Small intestine (tissue), 7 donors: ENCODE measurements at regions not wholly inside any gene's neighbourhood (a gene's known extent, or its start where the extent isn't known, plus 50 kb on each side); places are given as distances from the start of the nearest gene placed in this dataset.
"Not testable (repeated sequence)": the region's sequence is repeated elsewhere in the genome, so short reads cannot be mapped to it uniquely, and the experiment has no call there.

Experiments used
- DNase-seq, 2 donors: peaks; one replicate each; pipeline versions ENCODE4 v3.0.0 to v3.0.0-alpha.2; 2013
- FAIRE-seq: peaks from 2 replicates; lab custom pipeline; 2012; peaks lifted over from hg19 to GRCh38; lab: Jason Lieb, UNC
- H3K27ac ChIP-seq, 3 donors: one replicate each; pipeline ENCODE4 v1.5.1; 2013; ENCODE audit warnings: low read length in 2 of 3, mild to moderate bottlenecking in 2 of 3, control low read depth in 1 of 3, inconsistent platforms in 1 of 3, low read depth in 1 of 3, moderate library complexity in 1 of 3
- H3K27me3 ChIP-seq, 3 donors: one replicate each; pipeline ENCODE4 v1.6.1; 2013; ENCODE audit warnings: low read length in 3 of 3, inconsistent platforms in 1 of 3; ENCODE audit not compliant: control insufficient read depth in 3 of 3, insufficient read depth in 3 of 3
- H3K36me3 ChIP-seq, 3 donors: one replicate each; pipeline ENCODE4 v1.6.1; 2013; ENCODE audit warnings: low read length in 3 of 3, inconsistent platforms in 1 of 3, low read depth in 1 of 3, mild to moderate bottlenecking in 1 of 3, moderate library complexity in 1 of 3; ENCODE audit not compliant: control insufficient read depth in 3 of 3, insufficient read depth in 2 of 3
- H3K4me1 ChIP-seq, 3 donors: one replicate each; pipeline ENCODE4 v1.6.1; 2013; ENCODE audit warnings: low read length in 2 of 3, inconsistent platforms in 1 of 3, low read depth in 1 of 3, mild to moderate bottlenecking in 1 of 3, moderate library complexity in 1 of 3; ENCODE audit not compliant: control insufficient read depth in 3 of 3, insufficient read depth in 2 of 3
- H3K4me3 ChIP-seq, 3 donors: one replicate each; pipeline ENCODE4 v1.5.1; 2013; ENCODE audit warnings: low read length in 3 of 3, control low read depth in 1 of 3, inconsistent platforms in 1 of 3, low read depth in 1 of 3, mild to moderate bottlenecking in 1 of 3, moderate library complexity in 1 of 3
- H3K9me3 ChIP-seq, 2 donors: one replicate each; pipeline ENCODE4 v1.6.1; 2013; ENCODE audit warnings: low read depth in 1 of 2, low read length in 1 of 2; ENCODE audit not compliant: control insufficient read depth in 2 of 2, insufficient read depth in 1 of 2
- WGBS, 3 donors: extraction: QIAGEN DNeasy Blood & Tissue Kit; methylation state at CpG; one replicate each; pipeline ENCODE4 v1.1.7; 2013; 5-methylcytosine and 5-hydroxymethylcytosine counted together
- donor health status: healthy with polysubstance abuse.
- donor health status: control.
- donor health status: control.
- donor health status: Bipolar disorder and iron deficiency.
- donor health status: healthy.

DNA sequence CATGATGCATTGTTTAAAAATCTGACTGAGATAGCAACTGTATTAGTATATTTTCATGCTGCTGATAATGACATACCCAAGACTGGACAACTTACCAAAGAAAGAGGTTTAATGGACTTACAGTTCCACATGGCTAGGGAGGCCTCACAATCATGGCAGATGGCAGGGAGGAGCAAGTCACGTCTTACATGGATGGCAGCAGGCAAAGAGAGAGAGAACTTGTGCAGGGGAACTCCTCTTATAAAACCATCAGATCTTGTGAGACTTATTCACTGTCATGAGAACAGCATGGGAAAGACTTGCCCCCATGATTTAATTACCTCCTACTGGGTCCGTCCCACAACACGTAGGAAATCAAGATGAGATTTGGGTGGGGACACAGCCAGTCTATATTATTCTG lies 81.3 kb upstream of the CCDC179 start:
- H3K4me1 ChIP-seq, DNase-seq, FAIRE-seq, H3K4me3 ChIP-seq, H3K27me3 ChIP-seq, H3K27ac ChIP-seq, H3K36me3 ChIP-seq: not testable (repeated sequence)
- peaks cover 0 to 13% of the 10 kb centered on the region in 2 donors for H3K9me3 ChIP-seq
- WGBS, 3 donors, result 87 to 92% (median 91%) methylated on average over 3 of the region's 3 CpGs

DNA sequence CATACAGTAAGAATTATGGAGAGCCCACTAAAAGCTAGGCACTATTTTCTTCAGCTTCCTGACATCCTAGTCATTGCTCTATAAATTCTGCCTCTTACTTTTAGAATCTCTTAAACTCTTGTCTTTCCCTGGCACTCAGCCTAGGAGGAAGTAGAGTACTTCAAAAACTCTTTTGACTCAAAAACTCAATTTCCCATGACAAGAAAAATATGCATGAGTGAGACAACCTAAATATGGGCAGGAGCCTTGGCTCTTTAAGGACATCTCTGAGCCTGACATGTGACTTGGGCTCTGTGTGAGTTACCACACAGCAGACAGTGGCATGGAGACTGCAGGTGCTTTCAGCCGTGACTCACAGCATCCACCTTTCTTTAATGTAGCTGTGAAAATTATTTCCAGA lies 97.5 kb upstream of the CCDC179 start:
- WGBS, 3 donors, result 46 to 57% (median 50%) methylated on average over 1 of the region's 1 CpG

DNA sequence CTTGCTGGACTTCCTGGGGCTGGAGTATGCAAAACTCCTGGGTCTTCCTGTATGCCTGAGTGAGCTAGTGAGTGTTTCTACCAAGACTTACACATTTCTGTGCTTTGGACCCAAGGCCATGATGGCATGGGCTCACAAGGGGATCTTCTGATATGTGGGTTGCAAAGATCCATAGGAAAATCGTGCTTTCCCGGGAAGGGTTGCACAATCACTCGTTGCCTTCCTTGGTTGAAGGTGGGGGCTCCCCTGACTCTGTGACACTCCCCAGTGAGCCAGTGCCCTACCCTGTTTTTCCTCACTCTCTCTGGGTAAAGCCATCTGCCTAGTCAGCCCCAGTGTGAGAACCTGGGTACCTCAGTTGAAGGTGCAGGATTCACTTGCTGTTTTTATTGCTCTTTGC lies 114.0 kb upstream of the CCDC179 start:
- FAIRE-seq (no peak), DNase-seq (no peak)
- Histone ChIP-seq H3K4me1 (no peaks in the 10 kb centered on the region), H3K27me3 (no peaks in the 10 kb centered on the region), H3K4me3 (no peak overlapping the region), H3K27ac (no peak overlapping the region), H3K9me3 (peaks cover 0 to 15% of the 10 kb centered on the region in 2 donors), H3K36me3 (no peaks in the 10 kb centered on the region)
- 86 to 94% (median 93%) methylated on average over 3 of the region's 3 CpGs for WGBS, 3 donors

More for the DNA sequence above, 97.5 kb upstream of the CCDC179 start:
- no peak for FAIRE-seq
- no peak overlapping the region for H3K27ac ChIP-seq
- H3K9me3 ChIP-seq, result peaks cover 0 to 2% of the 10 kb centered on the region in 2 donors
- no peaks in the 10 kb centered on the region for H3K27me3 ChIP-seq
- H3K36me3 ChIP-seq, result no peaks in the 10 kb centered on the region
- no peaks in the 10 kb centered on the region for H3K4me1 ChIP-seq
- H3K4me3 ChIP-seq, result no peak overlapping the region
- DNase-seq, result no peak

DNA sequence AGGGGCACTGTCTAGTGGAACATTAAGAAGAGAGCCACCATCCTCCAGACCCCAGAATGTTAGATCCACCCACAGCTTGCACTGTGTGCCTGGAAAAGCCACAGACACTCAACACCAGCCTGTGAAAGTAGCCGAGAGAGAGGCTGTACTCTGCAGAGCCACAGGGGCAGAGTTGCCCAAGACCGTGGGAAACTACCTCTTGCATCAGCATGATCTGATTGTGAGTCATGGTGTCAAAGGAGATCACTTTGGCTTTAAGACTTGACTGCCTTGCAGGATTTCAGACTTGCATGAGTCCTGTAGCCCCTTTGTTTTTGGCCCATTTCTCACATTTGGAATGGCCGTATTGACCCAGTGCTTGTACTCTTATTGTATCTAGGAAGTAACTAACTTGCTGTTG lies 115.9 kb upstream of the CCDC179 start:
- Histone ChIP-seq H3K4me3 (no peak overlapping the region), H3K36me3 (no peaks in the 10 kb centered on the region), H3K9me3 (peaks cover 0 to 20% of the 10 kb centered on the region in 2 donors), H3K4me1 (peaks cover 0 to 5% (median 0%) of the 10 kb centered on the region in 3 donors), H3K27me3 (no peaks in the 10 kb centered on the region), H3K27ac (no peak overlapping the region)
- WGBS, 3 donors, result 72 to 86% (median 85%) methylated on average over 3 of the region's 3 CpGs
- no peak for FAIRE-seq
- peak; percentile 3 to 72 for DNase-seq

DNA sequence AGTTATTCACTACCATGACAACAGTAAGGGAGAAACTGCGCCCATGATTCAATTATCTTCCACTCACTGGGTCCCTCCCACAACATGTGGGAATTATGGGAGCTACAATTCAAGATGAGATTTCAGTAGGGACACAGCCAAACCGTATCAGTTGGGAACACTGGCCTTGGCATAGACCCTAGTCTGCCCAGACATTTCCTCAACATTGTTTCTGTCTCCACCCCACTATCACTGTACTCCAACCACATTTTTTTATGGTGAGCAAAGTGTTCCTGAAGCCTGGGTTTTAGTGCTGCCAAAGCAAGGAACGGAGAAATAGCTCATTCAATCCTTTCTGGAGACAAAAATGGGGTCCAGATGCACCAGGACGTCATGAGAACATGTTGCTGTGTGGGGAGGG lies 122.6 kb upstream of the CCDC179 start:
- Histone ChIP-seq H3K27me3 (no peaks in the 10 kb centered on the region), H3K4me3 (no peak overlapping the region), H3K27ac (no peak overlapping the region), H3K36me3 (peaks cover 0 to 2% (median 0%) of the 10 kb centered on the region in 3 donors), H3K4me1 (peaks cover 0 to 5% (median 0%) of the 10 kb centered on the region in 3 donors), H3K9me3 (peaks cover 0 to 29% of the 10 kb centered on the region in 2 donors)
- DNase-seq (no peak), FAIRE-seq (no peak)
- WGBS, 3 donors, result 57 to 74% (median 65%) methylated on average over 4 of the region's 4 CpGs

DNA sequence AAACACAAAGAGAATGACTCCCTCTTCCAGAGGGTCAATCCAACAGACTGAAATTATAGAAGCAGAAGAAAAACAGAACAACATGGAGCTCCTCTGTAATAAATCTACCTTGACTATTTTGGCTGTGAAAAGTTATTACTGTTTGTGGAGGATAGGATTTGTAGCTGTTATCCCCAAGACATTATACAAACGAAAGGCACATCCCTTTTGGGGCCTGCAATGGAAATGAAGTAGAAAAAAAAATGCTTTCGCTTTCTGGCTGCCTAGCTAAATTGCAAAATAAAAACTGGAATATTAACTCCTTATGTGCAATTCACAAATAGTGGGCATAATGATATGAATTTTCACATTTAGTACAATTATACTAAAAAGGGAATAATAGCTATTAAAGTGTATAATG lies 123.8 kb upstream of the CCDC179 start:
- no peak overlapping the region for H3K27ac ChIP-seq
- WGBS, 3 donors, result 43 to 68% (median 55%) methylated on average over 2 of the region's 2 CpGs
- no peaks in the 10 kb centered on the region for H3K27me3 ChIP-seq
- peaks cover 0 to 6% (median 0%) of the 10 kb centered on the region in 3 donors for H3K4me1 ChIP-seq
- FAIRE-seq (no peak), DNase-seq (no peak)
- H3K4me3 ChIP-seq, result no peak overlapping the region
- H3K36me3 ChIP-seq, result peaks cover 0 to 3% (median 0%) of the 10 kb centered on the region in 3 donors
- H3K9me3 ChIP-seq, result peaks cover 0 to 35% of the 10 kb centered on the region in 2 donors

DNA sequence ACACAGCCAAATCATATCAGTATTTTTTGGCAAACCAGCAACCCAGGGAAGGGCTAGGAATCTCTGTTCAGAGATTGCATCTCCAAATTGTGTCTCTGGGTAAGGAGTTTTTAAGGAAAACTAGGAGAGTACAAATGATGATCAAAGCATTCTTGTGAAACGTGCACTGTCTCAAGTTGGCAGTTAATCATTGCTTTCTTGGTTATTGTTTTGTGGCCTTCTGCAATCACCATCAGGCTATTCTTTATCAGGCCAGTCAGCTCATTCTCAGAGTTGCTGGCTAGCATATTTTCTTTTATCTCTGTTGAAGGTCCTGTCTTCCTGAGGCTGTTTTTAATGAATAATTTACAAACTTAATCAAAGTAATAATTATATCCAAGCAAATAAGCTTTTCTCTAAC lies 129.1 kb upstream of the CCDC179 start:
- Histone ChIP-seq H3K4me1 (peaks cover 0 to 4% (median 0%) of the 10 kb centered on the region in 3 donors), H3K36me3 (peaks cover 0 to 3% (median 0%) of the 10 kb centered on the region in 3 donors), H3K4me3 (no peak overlapping the region), H3K27ac (no peak overlapping the region), H3K9me3 (peaks cover 1 to 42% of the 10 kb centered on the region in 2 donors), H3K27me3 (no peaks in the 10 kb centered on the region)
- no peak for FAIRE-seq
- peak in 1 of 2 donors; percentile 49 for DNase-seq
- 15 to 48% (median 31%) methylated on average over 1 of the region's 1 CpG for WGBS, 3 donors

DNA sequence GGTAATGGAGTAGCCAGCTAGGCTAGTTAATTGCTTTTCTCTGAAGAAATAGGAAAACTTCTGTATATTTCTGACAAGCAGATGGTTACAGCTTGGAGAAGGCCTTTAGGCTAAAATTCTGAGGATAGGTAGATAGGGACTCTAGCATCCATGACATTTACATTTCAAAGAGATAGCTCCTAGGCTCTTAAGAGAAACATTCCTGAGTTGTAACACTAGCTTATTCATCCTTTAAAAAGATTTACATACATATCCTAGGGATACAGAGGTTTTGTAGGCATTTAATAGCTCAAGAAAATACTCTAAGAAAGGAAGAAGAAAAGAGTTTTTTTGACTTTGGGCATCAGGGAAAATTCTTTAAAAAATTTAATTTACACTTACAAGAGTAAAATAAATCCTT lies 130.9 kb upstream of the CCDC179 start:
- Histone ChIP-seq H3K9me3 (peaks cover 1 to 36% of the 10 kb centered on the region in 2 donors), H3K27ac (no peak overlapping the region), H3K4me1 (peaks cover 0 to 4% (median 0%) of the 10 kb centered on the region in 3 donors), H3K27me3 (no peaks in the 10 kb centered on the region), H3K36me3 (peaks cover 0 to 3% (median 0%) of the 10 kb centered on the region in 3 donors), H3K4me3 (no peak overlapping the region)
- DNase-seq (no peak), FAIRE-seq (no peak)

DNA sequence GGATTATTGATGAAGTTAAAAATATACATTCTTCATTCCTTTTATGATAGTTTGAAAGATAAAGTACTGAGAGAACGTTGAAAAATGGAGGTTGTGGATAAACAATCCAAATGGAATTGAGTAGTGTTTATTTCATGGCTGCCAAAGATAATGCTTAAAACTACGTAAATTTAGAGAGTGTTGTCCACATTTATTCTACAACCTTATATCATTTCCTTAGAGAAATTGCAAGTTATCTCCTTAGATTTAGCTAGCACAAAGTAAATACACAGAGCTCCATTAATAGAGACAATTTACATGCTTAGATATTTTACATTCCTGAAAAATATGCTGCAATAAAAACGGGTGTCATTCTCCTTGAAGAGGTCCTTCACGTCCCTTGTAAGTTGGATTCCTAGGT lies 146.5 kb upstream of the CCDC179 start:
- Histone ChIP-seq H3K27me3 (no peaks in the 10 kb centered on the region), H3K4me3 (no peak overlapping the region), H3K9me3 (peaks cover 0 to 22% of the 10 kb centered on the region in 2 donors), H3K27ac (no peak overlapping the region), H3K36me3 (no peaks in the 10 kb centered on the region), H3K4me1 (peaks cover 0 to 8% (median 0%) of the 10 kb centered on the region in 3 donors)
- DNase-seq (no peak), FAIRE-seq (no peak)
- 50 to 64% (median 57%) methylated on average over 4 of the region's 4 CpGs for WGBS, 3 donors
